ENCODE measurements at regions not wholly inside any gene's neighbourhood (a gene's known extent, or its start where the extent isn't known, plus 50 kb on each side); places are given as distances from the start of the nearest gene placed in this dataset.

GRCh38 chr2:45278365-45279078 is 269.3 kb upstream of the SIX2 start:
- Histone ChIP-seq H3K9me3 (no peaks in the 10 kb centered on the region), H3K4me1 (no peaks in the 10 kb centered on the region), H3K36me3 (no peaks in the 10 kb centered on the region), H3K27ac (no peak overlapping the region), H3K27me3 (replicated peaks in 1 of 7) (peaks cover 0 to 3% (median 0%) of the 10 kb centered on the region in 7 donors), H3K4me3 (no peak overlapping the region)
- 78 to 88% (median 86%) methylated on average over 9 of the region's 9 CpGs for whole genome bisulfite sequencing, 5 donors
- no peak for DNase-seq
- TF ChIP-seq POLR2AphosphoS5 (IDR thresholded peaks at IDR 0.05) (no peak), POLR2A (IDR thresholded peaks at IDR 0.05) (no peak), CTCF (IDR thresholded peaks at IDR 0.05 in 8 of 11, conservative IDR thresholded peaks at IDR 0.05 in 3 of 11) (no peak)
- intact Hi-C loops (cut with DNase I; ENCODE audit: low total_unique reads): no loop called here

GRCh38 chr2:45276914-45277313 is 267.7 kb upstream of the SIX2 start:
- no peak overlapping the region for H3K4me3 ChIP-seq
- intact Hi-C loops (cut with DNase I; ENCODE audit: low total_unique reads): no loop called here
- WGBS, 5 donors: 69 to 88% (median 78%) methylated on average over 4 of the region's 4 CpGs

GRCh38 chr2:45275806-45276205 is 266.6 kb upstream of the SIX2 start:
- no peaks in the 10 kb centered on the region for H3K36me3 ChIP-seq
- H3K4me3 ChIP-seq: no peak overlapping the region
- no peak for DNase-seq
- H3K4me1 ChIP-seq: no peaks in the 10 kb centered on the region
- WGBS, 5 donors: 85 to 95% (median 93%) methylated on average over 1 of the region's 1 CpG
- H3K9me3 ChIP-seq: no peaks in the 10 kb centered on the region
- intact Hi-C loops (cut with DNase I; ENCODE audit: low total_unique reads): no loop called here
- peaks cover 0 to 1% (median 0%) of the 10 kb centered on the region in 7 donors for H3K27me3 ChIP-seq (replicated peaks in 1 of 7)
- no peak overlapping the region for H3K27ac ChIP-seq
- TF ChIP-seq POLR2A (IDR thresholded peaks at IDR 0.05): no peak
- no peak for TF ChIP-seq CTCF (IDR thresholded peaks at IDR 0.05 in 8 of 11, conservative IDR thresholded peaks at IDR 0.05 in 3 of 11)
- no peak for TF ChIP-seq POLR2AphosphoS5 (IDR thresholded peaks at IDR 0.05)

More at GRCh38 chr2:45276914-45277313, 267.7 kb upstream of the SIX2 start:
- H3K4me1 ChIP-seq: no peaks in the 10 kb centered on the region
- H3K9me3 ChIP-seq: no peaks in the 10 kb centered on the region
- peaks cover 0 to 3% (median 0%) of the 10 kb centered on the region in 7 donors for H3K27me3 ChIP-seq (replicated peaks in 1 of 7)
- H3K27ac ChIP-seq: no peak overlapping the region
- DNase-seq: no peak
- no peaks in the 10 kb centered on the region for H3K36me3 ChIP-seq
- TF ChIP-seq CTCF (IDR thresholded peaks at IDR 0.05 in 8 of 11, conservative IDR thresholded peaks at IDR 0.05 in 3 of 11) (no peak), POLR2AphosphoS5 (IDR thresholded peaks at IDR 0.05) (no peak), POLR2A (IDR thresholded peaks at IDR 0.05) (no peak)

- no peaks in the 10 kb centered on the region for H3K9me3 ChIP-seq
- DNase-seq: no peak
- H3K27ac ChIP-seq: no peak overlapping the region
- TF ChIP-seq POLR2A (IDR thresholded peaks at IDR 0.05) (no peak), CTCF (IDR thresholded peaks at IDR 0.05 in 8 of 11, conservative IDR thresholded peaks at IDR 0.05 in 3 of 11) (no peak), POLR2AphosphoS5 (IDR thresholded peaks at IDR 0.05) (no peak)
- WGBS, 5 donors: 81 to 88% (median 86%) methylated on average over 4 of the region's 4 CpGs
- no peaks in the 10 kb centered on the region for H3K36me3 ChIP-seq
- no peak overlapping the region for H3K4me3 ChIP-seq
- intact Hi-C loops (cut with DNase I; ENCODE audit: low total_unique reads): no loop called here
- no peaks in the 10 kb centered on the region for H3K27me3 ChIP-seq (replicated peaks in 1 of 7)
- H3K4me1 ChIP-seq: no peaks in the 10 kb centered on the region
Observed at GRCh38 chr2:45275242-45275805, 266.1 kb upstream of the SIX2 start.

Measured in spleen (tissue), 11 donors.